Osteocyte (in vitro differentiated cells): ENCODE measurements at regions not wholly inside any gene's neighbourhood (a gene's known extent, or its start where the extent isn't known, plus 50 kb on each side); places are given as distances from the start of the nearest gene placed in this dataset.

Experiments
- DNase-seq: peaks from one replicate; pipeline ENCODE4 v3.0.0; 2021; ENCODE audit warnings: mixed read lengths; ENCODE audit not compliant: unreplicated experiment; ENCODE audit errors: extremely low spot score
- H3K27ac Mint-ChIP-seq: one replicate; pipeline ENCODE4 v1.8.0; 2021; ENCODE audit warnings: mild to moderate bottlenecking, mixed read lengths; ENCODE audit not compliant: unreplicated experiment
- H3K27me3 Mint-ChIP-seq: one replicate; pipeline ENCODE4 v1.8.0; 2021; ENCODE audit warnings: mixed read lengths; ENCODE audit not compliant: unreplicated experiment
- H3K36me3 Mint-ChIP-seq: one replicate; pipeline ENCODE4 v1.8.0; 2021; ENCODE audit warnings: mixed read lengths; ENCODE audit not compliant: unreplicated experiment
- H3K4me1 Mint-ChIP-seq: one replicate; pipeline ENCODE4 v1.8.0; 2021; ENCODE audit warnings: mixed read lengths; ENCODE audit not compliant: unreplicated experiment
- H3K4me3 Mint-ChIP-seq: one replicate; pipeline ENCODE4 v1.8.0; 2021; ENCODE audit warnings: mild to moderate bottlenecking, moderate library complexity, mixed read lengths; ENCODE audit not compliant: unreplicated experiment
- H3K9me3 Mint-ChIP-seq: one replicate; pipeline ENCODE4 v1.8.0; 2021; ENCODE audit warnings: mixed read lengths; ENCODE audit not compliant: unreplicated experiment
- TF ChIP-seq, protein P1 (sequence below): fragments of 200-600 bp; sonication (generic); IDR thresholded peaks from 2 replicates; pipeline ENCODE4 v1.5.0; 2021; ENCODE audit warnings: antibody characterized with exemption, mild to moderate bottlenecking, moderate library complexity

DNA sequence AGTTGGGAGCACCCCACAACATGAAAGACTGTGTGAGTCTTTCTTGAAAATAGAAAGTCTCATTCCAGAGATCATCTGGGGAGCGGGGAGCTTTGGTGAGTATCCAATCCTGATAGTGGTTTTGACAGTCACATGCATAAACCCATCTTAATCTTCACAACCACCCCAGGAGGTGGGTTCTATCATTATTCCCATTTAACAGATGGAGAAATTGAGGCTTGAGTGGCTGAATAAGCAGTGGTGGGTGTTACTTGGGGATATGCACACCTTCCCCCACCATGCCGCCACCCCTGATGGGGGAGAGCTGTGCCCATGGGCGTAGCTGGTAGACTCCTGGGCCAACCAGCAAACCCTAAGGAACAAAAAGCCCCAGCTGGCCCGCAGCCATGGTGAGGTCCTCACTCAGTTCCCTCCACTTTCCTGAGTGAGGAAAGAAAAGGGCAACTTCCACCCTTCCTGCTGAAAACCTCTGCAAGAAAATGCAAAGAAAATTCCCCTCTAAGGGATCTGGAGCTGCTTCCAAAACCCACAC, 99.8 kb downstream of the SNX5 start:
- TF ChIP-seq, protein P1, sequence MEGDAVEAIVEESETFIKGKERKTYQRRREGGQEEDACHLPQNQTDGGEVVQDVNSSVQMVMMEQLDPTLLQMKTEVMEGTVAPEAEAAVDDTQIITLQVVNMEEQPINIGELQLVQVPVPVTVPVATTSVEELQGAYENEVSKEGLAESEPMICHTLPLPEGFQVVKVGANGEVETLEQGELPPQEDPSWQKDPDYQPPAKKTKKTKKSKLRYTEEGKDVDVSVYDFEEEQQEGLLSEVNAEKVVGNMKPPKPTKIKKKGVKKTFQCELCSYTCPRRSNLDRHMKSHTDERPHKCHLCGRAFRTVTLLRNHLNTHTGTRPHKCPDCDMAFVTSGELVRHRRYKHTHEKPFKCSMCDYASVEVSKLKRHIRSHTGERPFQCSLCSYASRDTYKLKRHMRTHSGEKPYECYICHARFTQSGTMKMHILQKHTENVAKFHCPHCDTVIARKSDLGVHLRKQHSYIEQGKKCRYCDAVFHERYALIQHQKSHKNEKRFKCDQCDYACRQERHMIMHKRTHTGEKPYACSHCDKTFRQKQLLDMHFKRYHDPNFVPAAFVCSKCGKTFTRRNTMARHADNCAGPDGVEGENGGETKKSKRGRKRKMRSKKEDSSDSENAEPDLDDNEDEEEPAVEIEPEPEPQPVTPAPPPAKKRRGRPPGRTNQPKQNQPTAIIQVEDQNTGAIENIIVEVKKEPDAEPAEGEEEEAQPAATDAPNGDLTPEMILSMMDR, result no peak
- Mint-ChIP-seq H3K4me3 (no peak overlapping the region), H3K27me3 (peaks cover 16% of the 10 kb centered on the region), H3K4me1 (peaks cover 8% of the 10 kb centered on the region), H3K9me3 (no peaks in the 10 kb centered on the region), H3K27ac (no peak overlapping the region), H3K36me3 (no peaks in the 10 kb centered on the region)
- DNase-seq, result no peak

DNA sequence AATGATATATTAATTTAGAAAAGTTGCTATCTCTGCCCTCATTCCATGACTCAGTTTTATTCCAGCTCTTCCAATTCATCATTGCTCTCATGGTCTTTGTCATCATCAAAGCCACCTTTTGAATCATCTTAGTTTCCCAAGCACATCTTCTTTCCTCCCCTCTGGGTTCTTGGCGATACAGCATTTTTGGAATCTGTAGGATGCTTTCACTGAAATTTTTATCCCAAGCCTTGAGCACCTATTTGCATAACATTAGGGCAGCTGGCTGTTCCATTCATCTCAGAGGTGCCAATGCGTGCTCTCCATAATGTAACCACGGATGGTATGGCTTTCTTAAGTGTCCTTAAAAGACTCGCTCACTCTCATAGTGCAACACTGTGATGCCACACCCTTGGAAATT, 100.4 kb downstream of the SNX5 start:
- H3K9me3 Mint-ChIP-seq, result no peaks in the 10 kb centered on the region
- H3K4me3 Mint-ChIP-seq, result no peak overlapping the region
- H3K27me3 Mint-ChIP-seq, result peaks cover 16% of the 10 kb centered on the region
- DNase-seq, result no peak
- peaks cover 7% of the 10 kb centered on the region for H3K4me1 Mint-ChIP-seq
- H3K27ac Mint-ChIP-seq, result no peak overlapping the region
- no peaks in the 10 kb centered on the region for H3K36me3 Mint-ChIP-seq
- TF ChIP-seq, protein P1, result no peak

DNA sequence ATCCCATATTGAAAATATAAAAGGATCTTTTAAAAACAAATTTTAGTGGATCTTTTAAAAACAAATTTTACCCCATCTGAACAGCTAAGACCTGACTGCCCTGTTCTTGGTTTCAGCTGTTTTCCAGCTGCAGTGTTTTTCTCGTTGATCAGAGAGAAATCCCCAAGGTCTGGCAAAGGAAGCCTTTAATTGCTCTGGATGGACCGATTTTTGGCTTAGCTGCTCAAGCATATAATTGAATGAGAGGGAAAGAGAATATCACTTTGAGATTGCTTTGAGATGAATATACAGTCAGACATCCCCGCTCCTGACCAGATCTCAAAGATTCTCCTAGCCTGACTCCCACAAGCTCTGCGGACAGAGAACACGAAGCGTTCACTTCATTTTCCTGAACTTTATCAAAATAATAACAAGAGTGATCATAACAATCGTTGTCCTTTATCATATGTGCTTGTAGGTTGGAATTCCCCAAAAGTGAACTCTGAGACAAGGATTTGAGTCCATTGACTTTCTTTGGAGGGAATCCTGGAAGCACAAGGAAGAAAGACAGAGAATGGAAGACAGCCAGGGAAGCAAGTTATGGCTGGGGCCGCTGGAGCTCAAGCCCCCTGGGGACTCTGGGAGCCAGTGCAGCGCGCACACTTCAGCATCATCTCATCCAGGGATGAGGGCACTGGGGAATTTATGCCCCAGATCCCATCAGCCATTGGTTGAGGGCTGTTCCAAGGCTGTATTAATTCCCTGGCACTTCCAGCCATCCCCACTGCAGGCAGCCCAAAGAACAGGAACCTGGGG, 101.3 kb downstream of the SNX5 start:
- peaks cover 16% of the 10 kb centered on the region for H3K27me3 Mint-ChIP-seq
- TF ChIP-seq, protein P1, result no peak
- H3K27ac Mint-ChIP-seq, result no peak overlapping the region
- no peaks in the 10 kb centered on the region for H3K36me3 Mint-ChIP-seq
- no peaks in the 10 kb centered on the region for H3K9me3 Mint-ChIP-seq
- DNase-seq, result no peak
- peaks cover 7% of the 10 kb centered on the region for H3K4me1 Mint-ChIP-seq
- H3K4me3 Mint-ChIP-seq, result no peak overlapping the region

DNA sequence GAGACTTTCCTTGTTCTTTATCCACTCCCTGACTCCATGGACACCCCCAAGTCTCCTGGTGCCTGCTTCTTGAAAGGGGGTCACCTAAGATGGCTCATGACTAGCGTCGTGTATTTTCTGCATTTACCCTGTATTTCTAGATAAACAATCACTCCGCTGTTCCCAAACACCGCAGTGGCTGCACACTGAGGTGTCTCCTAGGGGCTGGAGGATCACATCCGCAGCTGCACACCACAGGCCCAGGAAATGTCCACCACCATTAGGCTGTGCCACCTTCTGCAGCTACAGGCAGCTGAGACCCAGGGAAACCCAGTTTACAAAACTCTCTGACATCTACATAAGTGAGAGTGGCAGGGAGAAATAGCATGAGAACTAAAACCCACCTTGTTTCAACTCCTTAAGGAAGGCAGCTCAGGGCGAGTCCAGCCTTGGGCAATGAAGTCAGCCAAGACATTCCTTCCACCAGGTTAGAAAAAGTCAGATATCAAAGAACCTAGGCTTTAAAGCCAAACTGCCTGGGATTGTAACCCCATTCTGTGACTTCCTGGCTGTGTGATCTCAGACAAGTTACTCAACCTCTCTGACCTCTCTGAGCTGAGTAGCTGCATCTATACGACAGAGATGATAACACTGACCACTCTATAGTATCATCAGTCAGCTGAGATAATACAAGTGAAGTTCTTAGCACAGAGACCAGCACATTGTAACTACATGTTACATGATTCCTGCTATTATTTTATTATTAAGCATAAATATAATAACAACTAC, 102.2 kb downstream of the SNX5 start:
- no peak for DNase-seq
- Mint-ChIP-seq H3K27ac (no peak overlapping the region), H3K9me3 (no peaks in the 10 kb centered on the region), H3K27me3 (peaks cover 14% of the 10 kb centered on the region), H3K4me1 (peaks cover 7% of the 10 kb centered on the region), H3K4me3 (no peak overlapping the region), H3K36me3 (no peaks in the 10 kb centered on the region)
- TF ChIP-seq, protein P1, result no peak
